ENCODE measurements at regions not wholly inside any gene's neighbourhood (a gene's known extent, or its start where the extent isn't known, plus 50 kb on each side); places are given as distances from the start of the nearest gene placed in this dataset.

DNA sequence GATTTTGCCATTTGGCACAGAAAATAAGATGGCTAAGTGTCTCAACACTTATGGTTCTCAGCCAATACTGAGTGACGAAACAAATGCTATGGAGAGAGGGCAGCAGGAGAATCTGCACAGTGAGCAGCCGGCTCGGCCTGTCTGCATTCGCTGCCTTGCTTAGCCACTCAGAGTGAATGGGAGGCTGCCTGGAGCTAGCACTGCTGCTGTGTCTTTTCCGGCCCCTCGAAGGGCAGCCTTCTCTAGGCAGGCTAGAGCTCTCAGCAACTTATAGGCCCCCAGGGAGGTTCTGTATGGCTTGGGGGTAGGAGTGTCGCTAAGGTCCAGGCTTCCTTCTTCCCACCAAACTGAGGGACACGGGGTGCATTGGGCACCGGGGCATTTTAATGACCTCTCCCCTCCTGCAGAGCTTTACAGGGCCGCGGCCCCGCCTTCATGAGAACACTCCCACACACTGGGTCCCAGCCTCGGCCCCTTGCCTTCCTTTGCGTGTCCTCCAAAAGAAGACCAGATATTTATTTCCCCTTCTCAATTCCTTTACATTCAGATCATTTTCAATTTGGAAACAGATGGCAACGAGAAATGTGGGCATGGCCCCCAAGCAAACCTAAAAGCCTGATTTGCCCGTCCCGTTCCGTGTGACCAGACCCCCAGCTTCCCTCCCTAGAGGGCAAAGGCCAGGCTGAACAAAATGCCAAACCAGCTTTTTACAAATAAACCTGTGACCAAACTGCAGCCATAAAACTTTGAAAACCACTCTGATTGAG lies 670.9 kb downstream of the TOX3 start:
- ATAC-seq (no peak), DNase-seq (no peak)
- H3K36me3 Mint-ChIP-seq (ENCODE audit: insufficient read depth): peaks cover 2% of the 10 kb centered on the region
- no peak overlapping the region for H3K4me3 Mint-ChIP-seq
- H3K27me3 Mint-ChIP-seq (ENCODE audit: low read depth): no peaks in the 10 kb centered on the region
- H3K9me3 Mint-ChIP-seq: peaks cover 10% of the 10 kb centered on the region
- H3K4me1 Mint-ChIP-seq (ENCODE audit: low read depth): no peaks in the 10 kb centered on the region

DNA sequence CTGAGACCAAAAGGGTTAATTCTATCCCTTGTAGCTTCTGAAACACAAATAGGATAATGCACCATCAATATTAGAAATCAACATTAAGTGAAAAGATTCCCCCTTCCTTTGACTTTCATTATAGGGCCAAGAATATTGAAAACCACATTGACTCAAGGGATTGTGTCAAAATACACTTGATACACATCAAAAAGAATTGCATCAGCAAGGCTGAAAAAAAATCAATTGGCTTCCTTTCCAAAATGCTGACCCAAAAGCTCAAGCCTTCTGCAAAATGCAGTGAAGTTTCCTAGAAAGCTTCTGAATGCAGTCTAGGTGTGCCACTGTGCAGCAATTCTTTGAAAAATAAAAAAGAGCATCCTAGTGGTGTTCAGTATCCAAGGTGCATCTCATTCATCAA lies 674.4 kb downstream of the TOX3 start:
- Mint-ChIP-seq H3K36me3 (ENCODE audit: insufficient read depth) (peaks cover 2% of the 10 kb centered on the region), H3K4me3 (no peak overlapping the region), H3K27me3 (ENCODE audit: low read depth) (no peaks in the 10 kb centered on the region), H3K4me1 (ENCODE audit: low read depth) (no peaks in the 10 kb centered on the region), H3K9me3 (peaks cover 11% of the 10 kb centered on the region)
- no peak for ATAC-seq
- no peak for DNase-seq

GRCh38 chr16:51870296-51870854 lies 676.6 kb downstream of the TOX3 start:
- Mint-ChIP-seq H3K9me3 (peaks cover 11% of the 10 kb centered on the region), H3K4me1 (ENCODE audit: low read depth) (no peaks in the 10 kb centered on the region), H3K4me3 (no peak overlapping the region), H3K27me3 (ENCODE audit: low read depth) (no peaks in the 10 kb centered on the region), H3K36me3 (ENCODE audit: insufficient read depth) (peaks cover 2% of the 10 kb centered on the region)
- ATAC-seq (no peak), DNase-seq (no peak)

DNA sequence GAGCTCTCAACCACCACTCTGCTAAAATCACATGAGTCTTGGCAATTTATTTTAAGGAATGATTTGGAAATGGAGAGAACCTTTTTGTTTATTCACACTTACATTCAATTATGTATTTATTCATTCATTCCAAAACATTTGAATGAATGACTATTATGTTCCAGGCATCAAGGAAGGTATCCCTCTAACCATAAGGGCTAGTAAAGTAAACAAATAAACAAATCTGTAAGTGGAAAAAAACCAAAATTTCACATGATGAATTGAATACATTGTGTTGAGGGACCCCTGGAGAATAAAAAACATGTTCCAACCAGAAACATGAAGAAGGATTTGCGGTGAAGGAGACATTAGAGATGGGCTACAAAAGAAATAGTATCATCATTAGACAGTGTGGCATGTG lies 677.8 kb downstream of the TOX3 start:
- no peaks in the 10 kb centered on the region for H3K4me1 Mint-ChIP-seq (ENCODE audit: low read depth)
- H3K4me3 Mint-ChIP-seq: no peak overlapping the region
- H3K9me3 Mint-ChIP-seq: peaks cover 11% of the 10 kb centered on the region
- DNase-seq (no peak), ATAC-seq (no peak)
- H3K27me3 Mint-ChIP-seq (ENCODE audit: low read depth): no peaks in the 10 kb centered on the region
- no peaks in the 10 kb centered on the region for H3K36me3 Mint-ChIP-seq (ENCODE audit: insufficient read depth)

- DNase-seq (no peak), ATAC-seq (no peak)
- Mint-ChIP-seq H3K36me3 (ENCODE audit: insufficient read depth) (no peaks in the 10 kb centered on the region), H3K27me3 (ENCODE audit: low read depth) (no peaks in the 10 kb centered on the region), H3K4me3 (no peak overlapping the region), H3K4me1 (ENCODE audit: low read depth) (no peaks in the 10 kb centered on the region), H3K9me3 (peaks cover 12% of the 10 kb centered on the region)
These were observed 678.3 kb downstream of the TOX3 start for GRCh38 chr16:51868631-51869030.

GRCh38 chr16:51867386-51868065 lies 679.4 kb downstream of the TOX3 start:
- Mint-ChIP-seq H3K4me1 (ENCODE audit: low read depth) (no peaks in the 10 kb centered on the region), H3K9me3 (peaks cover 12% of the 10 kb centered on the region), H3K27me3 (ENCODE audit: low read depth) (no peaks in the 10 kb centered on the region), H3K4me3 (no peak overlapping the region), H3K36me3 (ENCODE audit: insufficient read depth) (no peaks in the 10 kb centered on the region)
- no peak for ATAC-seq
- no peak for DNase-seq

GRCh38 chr16:51864575-51864974 lies 682.4 kb downstream of the TOX3 start:
- peaks cover 6% of the 10 kb centered on the region for H3K9me3 Mint-ChIP-seq
- H3K27me3 Mint-ChIP-seq (ENCODE audit: low read depth): no peaks in the 10 kb centered on the region
- no peaks in the 10 kb centered on the region for H3K4me1 Mint-ChIP-seq (ENCODE audit: low read depth)
- no peak overlapping the region for H3K4me3 Mint-ChIP-seq
- ATAC-seq (no peak), DNase-seq (no peak)
- no peaks in the 10 kb centered on the region for H3K36me3 Mint-ChIP-seq (ENCODE audit: insufficient read depth)

- H3K36me3 Mint-ChIP-seq (ENCODE audit: insufficient read depth): no peaks in the 10 kb centered on the region
- ATAC-seq (no peak), DNase-seq (no peak)
- peaks cover 8% of the 10 kb centered on the region for H3K9me3 Mint-ChIP-seq
- no peak overlapping the region for H3K4me3 Mint-ChIP-seq
- H3K27me3 Mint-ChIP-seq (ENCODE audit: low read depth): no peaks in the 10 kb centered on the region
- H3K4me1 Mint-ChIP-seq (ENCODE audit: low read depth): no peaks in the 10 kb centered on the region
These were observed 692.5 kb downstream of the TOX3 start for GRCh38 chr16:51854401-51854951.

- ATAC-seq (no peak), DNase-seq (no peak)
- Mint-ChIP-seq H3K9me3 (peaks cover 8% of the 10 kb centered on the region), H3K27me3 (ENCODE audit: low read depth) (no peaks in the 10 kb centered on the region), H3K4me3 (no peak overlapping the region), H3K4me1 (ENCODE audit: low read depth) (no peaks in the 10 kb centered on the region), H3K36me3 (ENCODE audit: insufficient read depth) (no peaks in the 10 kb centered on the region)
These were observed 693.4 kb downstream of the TOX3 start for GRCh38 chr16:51853586-51853985.

DNA sequence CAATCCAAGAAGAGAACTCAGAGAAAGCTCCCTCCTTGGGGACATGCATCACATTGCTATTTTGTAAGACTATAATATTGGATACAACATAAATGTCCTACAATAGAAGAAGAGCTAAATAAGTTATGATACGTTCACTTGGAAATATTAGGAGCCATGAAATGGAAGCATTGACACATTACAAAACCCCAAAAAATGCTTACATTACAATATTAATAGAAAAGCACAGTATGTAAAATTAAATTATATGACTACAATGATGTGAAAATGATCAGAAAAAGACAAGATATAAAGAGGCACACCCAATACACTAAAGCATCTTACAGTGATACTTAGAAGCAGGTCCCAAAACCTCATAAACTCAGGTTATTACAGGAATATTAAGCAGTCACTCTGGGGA lies 694.1 kb downstream of the TOX3 start:
- Mint-ChIP-seq H3K9me3 (peaks cover 8% of the 10 kb centered on the region), H3K27me3 (ENCODE audit: low read depth) (no peaks in the 10 kb centered on the region), H3K4me3 (no peak overlapping the region), H3K4me1 (ENCODE audit: low read depth) (no peaks in the 10 kb centered on the region), H3K36me3 (ENCODE audit: insufficient read depth) (no peaks in the 10 kb centered on the region)
- DNase-seq (no peak), ATAC-seq (no peak)

DNA sequence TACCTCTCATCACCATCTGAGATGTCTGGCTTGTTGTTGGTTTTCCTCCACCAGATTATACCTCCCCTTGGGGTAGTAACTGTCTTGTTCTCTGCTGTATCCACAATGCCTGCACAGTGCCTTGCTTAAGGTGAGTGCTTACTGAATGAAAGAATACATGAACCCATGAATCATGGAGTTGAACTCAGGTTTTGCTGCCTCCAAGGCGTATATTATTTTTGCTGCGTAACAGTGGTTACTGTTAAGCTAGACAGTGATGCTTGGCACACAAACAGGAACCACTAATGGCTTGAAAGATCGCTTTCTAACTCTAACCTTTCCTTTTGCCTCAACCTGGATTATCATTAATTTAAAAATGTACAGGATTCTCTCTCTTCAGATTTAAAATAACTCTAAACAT lies 695.8 kb downstream of the TOX3 start:
- DNase-seq (no peak), ATAC-seq (no peak)
- Mint-ChIP-seq H3K4me1 (ENCODE audit: low read depth) (no peaks in the 10 kb centered on the region), H3K27me3 (ENCODE audit: low read depth) (no peaks in the 10 kb centered on the region), H3K9me3 (peaks cover 8% of the 10 kb centered on the region), H3K36me3 (ENCODE audit: insufficient read depth) (no peaks in the 10 kb centered on the region), H3K4me3 (no peak overlapping the region)

GRCh38 chr16:51849715-51850114 lies 697.2 kb downstream of the TOX3 start:
- Mint-ChIP-seq H3K9me3 (no peaks in the 10 kb centered on the region), H3K4me1 (ENCODE audit: low read depth) (no peaks in the 10 kb centered on the region), H3K4me3 (no peak overlapping the region), H3K27me3 (ENCODE audit: low read depth) (no peaks in the 10 kb centered on the region), H3K36me3 (ENCODE audit: insufficient read depth) (no peaks in the 10 kb centered on the region)
- DNase-seq (no peak), ATAC-seq (no peak)

- no peaks in the 10 kb centered on the region for H3K36me3 Mint-ChIP-seq (ENCODE audit: insufficient read depth)
These were observed 694.7 kb upstream of the SALL1 start for GRCh38 chr16:51845586-51846305.

DNA sequence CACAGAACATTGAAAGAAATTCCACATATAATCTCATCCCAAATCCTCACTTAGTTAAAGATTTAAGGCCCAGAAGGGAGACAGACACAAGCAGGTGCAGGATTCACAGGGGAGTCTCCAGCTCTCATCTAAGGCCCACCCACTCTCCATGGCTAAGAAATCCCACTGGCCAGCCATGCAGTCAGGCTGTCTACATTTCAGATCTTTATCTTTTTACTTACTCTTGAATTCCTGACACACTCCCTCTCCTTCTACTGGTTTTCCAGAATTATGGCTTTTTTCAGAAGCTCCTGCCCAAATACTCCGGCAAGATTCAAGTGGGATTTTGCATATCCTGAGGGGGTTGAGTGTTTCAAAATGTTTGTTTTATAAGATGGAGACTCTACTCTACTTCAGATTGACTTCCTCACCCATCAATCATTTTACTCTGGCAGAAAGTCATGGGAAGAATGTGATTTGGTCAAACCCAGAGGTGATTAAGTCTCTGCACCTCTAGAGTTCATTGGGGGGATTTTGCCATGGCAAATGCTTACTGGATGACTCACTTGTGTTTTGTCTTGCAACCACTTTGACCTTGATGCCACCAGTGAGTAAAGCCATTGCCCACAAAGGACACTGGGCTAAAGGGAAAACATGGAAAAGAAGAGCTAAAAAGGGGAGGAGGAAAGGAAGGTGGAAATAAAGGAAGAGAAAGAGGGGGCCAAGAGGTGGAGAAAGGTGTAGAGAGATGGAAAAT lies 688.8 kb upstream of the SALL1 start:
- Mint-ChIP-seq H3K27me3 (ENCODE audit: low read depth) (no peaks in the 10 kb centered on the region), H3K36me3 (ENCODE audit: insufficient read depth) (no peaks in the 10 kb centered on the region), H3K4me1 (ENCODE audit: low read depth) (no peaks in the 10 kb centered on the region), H3K4me3 (no peak overlapping the region), H3K9me3 (no peaks in the 10 kb centered on the region)
- DNase-seq (no peak), ATAC-seq (no peak)

More at GRCh38 chr16:51845586-51846305, 694.7 kb upstream of the SALL1 start:
- no peaks in the 10 kb centered on the region for H3K4me1 Mint-ChIP-seq (ENCODE audit: low read depth)
- no peaks in the 10 kb centered on the region for H3K27me3 Mint-ChIP-seq (ENCODE audit: low read depth)
- ATAC-seq (no peak), DNase-seq (no peak)
- H3K9me3 Mint-ChIP-seq: no peaks in the 10 kb centered on the region
- no peak overlapping the region for H3K4me3 Mint-ChIP-seq

All from activated T-cell treated with anti-CD3 and anti-CD28 coated beads, Interleukin-2, amount 50 U/mL, for 4 hours (primary cell).